HepG2 (cell line): ENCODE measurements at regions not wholly inside any gene's neighbourhood (a gene's known extent, or its start where the extent isn't known, plus 50 kb on each side); places are given as distances from the start of the nearest gene placed in this dataset.

Experiments used
- ATAC-seq: fragments of 200-7000 bp; cut with Tn5 transposase; 3 replicates; pipeline ENCODE4 v1.9.1; 2020; ENCODE audit warnings: mild to moderate bottlenecking, moderate library complexity
- BruUV-seq: library from RNA; stranded (reverse); fragments of 400-500 nt; replicated peaks from 2 replicates; lab custom pipeline; 2021; lab: Mats Ljungman, UMichigan
- CTCF ChIA-PET: fragments of 300-600 bp; formaldehyde crosslinking; extraction: SDS; loops from one replicate; lab custom pipeline; 2021; ENCODE audit warnings: low total read pairs, inconsistent platforms, low intra/inter-chr PET ratio; lab: Yijun Ruan, JAX
- POLR2A ChIA-PET: fragments of 350-600 bp; sonication (Branson Sonifier 250); formaldehyde crosslinking; loops from one replicate; lab custom pipeline; 2020; ENCODE audit warnings: antibody characterized with exemption, inconsistent platforms; lab: Yijun Ruan, JAX
- DNase-seq: peaks from one replicate; pipeline ENCODE4 v3.0.0-alpha.2; 2015; ENCODE audit warnings: low spot score
- FAIRE-seq: peaks from 3 replicates; lab custom pipeline; 2011; peaks lifted over from hg19 to GRCh38; lab: Jason Lieb, UNC
- H2AFZ ChIP-seq: one replicate; pipeline ENCODE4 v1.6.1; 2011; ENCODE audit warnings: low read length, inconsistent platforms
- H3K27ac ChIP-seq: fragments of 300-600 bp; 3 replicates; pipeline ENCODE4 v1.8.0; 2011; ENCODE audit warnings: mixed run types, mild to moderate bottlenecking, mixed read lengths, low read length, inconsistent platforms; ENCODE audit not compliant: insufficient read depth; ENCODE audit errors: extremely low read length
- H3K27me3 ChIP-seq, 2 experiments: fragments of 200-600 bp in 1 of 2; 2 replicates in 1 of 2; 3 replicates in 1 of 2; pipeline versions ENCODE4 v1.6.0 to v1.8.0; 2011; ENCODE audit warnings: low read length in 2 of 2, mild to moderate bottlenecking in 2 of 2, moderate library complexity in 2 of 2, inconsistent platforms in 1 of 2; ENCODE audit not compliant: insufficient read depth in 2 of 2, control insufficient read depth in 1 of 2
- H3K36me3 ChIP-seq, 2 experiments: fragments of 200-600 bp in 1 of 2; replicated peaks in 1 of 2; 2 replicates in 1 of 2; 3 replicates in 1 of 2; pipeline versions ENCODE4 v1.5.1 to v1.8.0; 2011; ENCODE audit warnings: low read length in 2 of 2, inconsistent platforms in 1 of 2; ENCODE audit not compliant: insufficient read depth in 2 of 2, control insufficient read depth in 1 of 2
- H3K4me1 ChIP-seq: 2 replicates; pipeline ENCODE4 v1.5.1; 2012; ENCODE audit warnings: low read length, inconsistent platforms; ENCODE audit not compliant: insufficient read depth
- H3K4me2 ChIP-seq: 2 replicates; pipeline ENCODE4 v1.6.0; 2011; ENCODE audit warnings: low read depth, low read length, inconsistent platforms
- H3K4me3 ChIP-seq, 3 experiments: fragments of 200-600 bp in 1 of 3; sonication (generic), shearing (Covaris generic) in 1 of 3; replicated peaks in 1 of 3; 2 replicates each; pipeline ENCODE4 v1.5.1; 2011 to 2016; ENCODE audit warnings: low read length in 3 of 3, inconsistent platforms in 2 of 3, low read depth in 2 of 3, mild to moderate bottlenecking in 2 of 3, control low read depth in 1 of 3, mixed read lengths in 1 of 3; ENCODE audit not compliant: insufficient read depth in 1 of 3
- H3K79me2 ChIP-seq: one replicate; pipeline ENCODE4 v1.6.1; 2011; ENCODE audit warnings: low read length, inconsistent platforms; ENCODE audit not compliant: insufficient read depth
- H3K9ac ChIP-seq: 2 replicates; pipeline ENCODE4 v1.6.0; 2011; ENCODE audit warnings: mild to moderate bottlenecking, low read depth, low read length, inconsistent platforms; ENCODE audit not compliant: insufficient read depth
- H3K9me3 ChIP-seq: 2 replicates; pipeline ENCODE4 v1.5.1; 2012; ENCODE audit warnings: mild to moderate bottlenecking, low read length
- H4K20me1 ChIP-seq: 2 replicates; pipeline ENCODE4 v1.6.0; 2011; ENCODE audit warnings: inconsistent platforms, mild to moderate bottlenecking, low read length, moderate library complexity; ENCODE audit not compliant: insufficient read depth
- ATF1 ChIP-seq: IDR thresholded peaks from 2 replicates; pipeline ENCODE4 v1.6.1; 2016; ENCODE audit warnings: mild to moderate bottlenecking, control low read depth
- TBP ChIP-seq: sonication (generic); formaldehyde crosslinking; IDR thresholded peaks from 2 replicates; pipeline ENCODE4 v1.5.0; 2020; ENCODE audit warnings: missing genetic modification reagents
- TCF12 ChIP-seq, 2 experiments: fragments of 450-650 bp in 1 of 2; sonication (generic) in 1 of 2; formaldehyde crosslinking in 1 of 2; IDR thresholded peaks; 2 replicates each; pipeline versions ENCODE4 v1.6.1 to v1.8.0; 2017 to 2022; ENCODE audit warnings: antibody characterized with exemption in 1 of 2, mild to moderate bottlenecking in 1 of 2, missing genetic modification reagents in 1 of 2, moderate library complexity in 1 of 2
- ZNF607 ChIP-seq: sonication (generic); formaldehyde crosslinking; IDR thresholded peaks from 2 replicates; pipeline ENCODE4 v1.5.1; 2020; ENCODE audit warnings: missing genetic modification reagents, mild to moderate bottlenecking, borderline replicate concordance
- ZNF720 ChIP-seq: sonication (generic); formaldehyde crosslinking; IDR thresholded peaks from 2 replicates; pipeline ENCODE4 v1.4.0; 2020; ENCODE audit warnings: missing genetic modification reagents
- ZNF879 ChIP-seq: sonication (generic); formaldehyde crosslinking; IDR thresholded peaks from 2 replicates; pipeline ENCODE4 v1.8.1; 2023; ENCODE audit warnings: missing genetic modification reagents
- WGBS: methylation state at CpG from one replicate; pipeline ENCODE4 v1.1.6; 2017; ENCODE audit warnings: low lambda C conversion rate; 5-methylcytosine and 5-hydroxymethylcytosine counted together
- in situ Hi-C: cut with HindIII; loops from 2 replicates; pipeline ENCODE4 v1.10.0; 2017; ENCODE audit warnings: low pct_unique_long_range_greater_than_20kb; ENCODE audit not compliant: extremely low pct_ligation_motif_present
- intact Hi-C: fragments of 100-400 bp; cut with micrococcal nuclease; formaldehyde crosslinking; loops from one replicate; pipeline ENCODE4 v1.10.0; 2022; ENCODE audit not compliant: unreplicated experiment

DNA sequence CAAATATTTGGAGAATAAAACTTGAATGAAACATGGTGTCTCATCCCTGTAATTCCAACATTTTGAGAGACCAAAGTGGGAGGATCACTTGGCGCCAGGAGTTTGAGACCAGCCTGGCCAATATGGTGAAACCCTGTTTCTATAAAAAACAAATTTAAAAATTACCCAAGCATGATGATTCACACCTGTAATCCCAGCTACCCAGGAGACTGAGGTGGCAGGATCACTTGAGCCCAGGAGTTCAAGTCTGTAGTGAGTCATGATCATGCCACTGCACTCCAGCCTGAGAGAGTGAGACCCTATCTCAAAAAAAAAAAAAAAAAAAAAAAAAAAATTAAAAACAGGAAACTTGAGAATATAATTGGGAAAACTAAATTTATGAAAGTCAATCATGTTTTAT lies 481.1 kb downstream of the SEMA3D start:
- 54% methylated on average over 1 of the region's 1 CpG for WGBS
- TF ChIP-seq ZNF607 (CRISPR knock-in tag), result no peak
- no peak for TF ChIP-seq TBP (CRISPR knock-in tag)
- TF ChIP-seq, all 625 proteins: peak for 0
- H4K20me1 ChIP-seq, result no peaks in the 10 kb centered on the region
- DNase-seq, result no peak
- no peak overlapping the region for H3K27ac ChIP-seq
- H3K4me1 ChIP-seq, result no peaks in the 10 kb centered on the region
- ATAC-seq, result no peak
- ChIA-PET CTCF (no interaction called here), POLR2A (no interaction called here)
- BruUV-seq, result no TSS peak
- H3K4me2 ChIP-seq, result no peak overlapping the region
- no peaks in the 10 kb centered on the region for H3K36me3 ChIP-seq
- no peaks in the 10 kb centered on the region for H3K79me2 ChIP-seq
- no peak overlapping the region for H3K4me3 ChIP-seq
- in situ Hi-C loops (no loop called here), intact Hi-C loops (no loop called here)
- H3K9me3 ChIP-seq, result no peaks in the 10 kb centered on the region
- H3K27me3 ChIP-seq, result no peaks in the 10 kb centered on the region
- H2AFZ ChIP-seq, result no peak overlapping the region
- no peak overlapping the region for H3K9ac ChIP-seq
- no peak for FAIRE-seq

DNA sequence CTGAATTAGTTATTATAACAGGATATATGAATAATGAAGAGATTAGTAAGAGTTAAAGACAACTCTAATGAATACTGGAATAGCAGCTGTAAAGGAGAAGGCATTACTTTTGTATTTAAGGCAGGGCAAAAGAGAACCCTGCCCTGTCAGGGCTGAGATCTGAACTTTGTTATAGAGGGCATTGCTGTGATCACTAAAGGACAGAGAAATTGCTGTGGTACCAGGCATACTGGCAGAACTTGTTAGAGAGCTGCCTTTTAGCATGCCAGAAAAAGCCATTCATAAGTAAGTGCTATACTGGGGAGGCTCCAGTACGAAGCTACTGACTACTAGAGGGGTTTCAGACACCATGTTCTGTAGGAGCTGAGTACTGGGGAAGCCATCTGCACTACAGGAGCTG lies 481.8 kb downstream of the SEMA3D start:
- Histone ChIP-seq H3K4me3 (no peak overlapping the region), H4K20me1 (no peaks in the 10 kb centered on the region), H3K79me2 (no peaks in the 10 kb centered on the region), H3K27ac (no peak overlapping the region), H3K36me3 (no peaks in the 10 kb centered on the region), H3K9me3 (no peaks in the 10 kb centered on the region), H2AFZ (no peak overlapping the region), H3K4me1 (no peaks in the 10 kb centered on the region), H3K9ac (no peak overlapping the region), H3K4me2 (no peak overlapping the region), H3K27me3 (no peaks in the 10 kb centered on the region)
- intact Hi-C loops, result no loop called here
- ATAC-seq, result no peak
- POLR2A ChIA-PET, result no interaction called here
- FAIRE-seq, result no peak
- CTCF ChIA-PET, result no interaction called here
- WGBS, result 0% methylated on average over 1 of the region's 1 CpG
- in situ Hi-C loops, result no loop called here
- DNase-seq, result no peak
- no TSS peak for BruUV-seq
- TF ChIP-seq ZNF720 (CRISPR knock-in tag) (no peak), TCF12 (IDR thresholded peaks at IDR 0.05) (no peak), TCF12 (CRISPR knock-in tag; IDR thresholded peaks at IDR 0.05) (no peak), ATF1 (CRISPR knock-in tag) (no peak), ZNF879 (CRISPR knock-in tag) (no peak)
